HG02588 (cell line): ENCODE measurements at regions not wholly inside any gene's neighbourhood (a gene's known extent, or its start where the extent isn't known, plus 50 kb on each side); places are given as distances from the start of the nearest gene placed in this dataset.
"Not testable (repeated sequence)": the region's sequence is repeated elsewhere in the genome, so short reads cannot be mapped to it uniquely, and the experiment has no call there.

Experiments
- ATAC-seq: cut with Tn5 transposase; IDR thresholded peaks from one replicate; pipeline ENCODE4 v1.9.1; 2021; ENCODE audit warnings: mild to moderate bottlenecking, moderate library complexity; ENCODE audit not compliant: unreplicated experiment

GRCh38 chr13:50256536-50257321, 241.5 kb downstream of the KCNRG start:
- not testable (repeated sequence) for ATAC-seq

- ATAC-seq = no peak
These were observed 242.4 kb downstream of the KCNRG start for GRCh38 chr13:50257646-50258045.

DNA sequence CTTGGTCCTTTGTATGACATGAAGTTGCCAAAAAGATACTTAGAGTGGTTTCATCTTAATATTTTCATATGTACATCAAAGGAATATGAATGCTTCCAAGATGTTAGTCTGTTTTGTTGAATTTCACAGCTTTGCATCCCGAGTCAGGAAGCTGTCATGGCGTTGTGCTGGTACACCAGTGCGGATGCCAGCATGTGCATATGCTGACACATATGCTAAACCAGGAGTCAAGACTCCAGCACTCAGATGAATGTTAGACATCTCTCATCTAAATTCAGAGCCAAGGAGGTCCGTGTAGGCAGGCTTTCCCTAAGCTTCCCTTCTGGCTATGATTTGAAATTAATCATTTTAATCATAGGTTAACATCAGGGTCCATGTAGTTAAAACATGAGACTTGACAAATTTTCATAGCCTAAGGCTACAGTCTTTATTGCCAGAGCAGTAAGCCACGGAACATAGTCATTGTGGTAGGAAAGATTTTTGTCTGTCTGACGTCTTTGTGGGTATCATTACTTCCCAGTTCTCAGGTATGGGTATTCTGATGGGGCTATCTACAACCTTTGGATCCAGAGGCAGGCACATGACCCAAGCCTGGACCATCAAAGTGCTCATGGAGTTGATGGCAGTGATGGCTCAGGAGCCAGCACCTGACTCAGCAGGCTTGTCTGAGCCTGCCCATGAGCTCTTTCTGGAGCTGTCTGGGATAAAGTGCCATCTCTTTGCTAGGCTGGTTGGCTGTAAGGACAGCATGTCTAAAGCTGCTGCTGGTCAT, 246.1 kb downstream of the KCNRG start:
- no peak for ATAC-seq

DNA sequence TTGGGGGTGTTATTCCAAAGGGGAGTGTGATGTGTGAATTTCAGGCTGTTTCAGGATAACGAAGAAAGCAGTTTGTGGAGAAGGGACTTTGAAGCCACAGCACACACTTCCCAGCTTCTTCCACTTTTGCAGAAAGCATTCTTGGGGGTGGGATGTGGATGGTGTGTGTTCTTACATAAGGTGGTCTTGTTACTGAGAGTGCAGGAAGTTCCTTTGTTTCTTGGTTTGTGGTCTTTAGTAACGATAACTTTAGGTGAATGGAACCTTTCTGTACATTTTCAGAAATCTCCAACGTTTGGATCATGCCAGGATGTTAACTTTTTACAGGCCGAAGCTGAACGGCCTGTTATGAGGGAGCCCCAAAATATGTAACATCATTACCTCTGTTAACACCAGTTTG, 251.8 kb downstream of the KCNRG start:
- no peak for ATAC-seq

- ATAC-seq = no peak
These were observed 252.7 kb downstream of the KCNRG start for GRCh38 chr13:50267917-50268316.

- ATAC-seq = no peak
These were observed 253.3 kb downstream of the KCNRG start for GRCh38 chr13:50268500-50268899.

GRCh38 chr13:50274181-50274580, 258.9 kb downstream of the KCNRG start:
- no peak for ATAC-seq

GRCh38 chr13:50275392-50276063, 260.3 kb downstream of the KCNRG start:
- no peak for ATAC-seq

- no peak for ATAC-seq
These were observed 261.3 kb downstream of the KCNRG start for GRCh38 chr13:50276550-50276949.

- no peak for ATAC-seq
These were observed 261.9 kb downstream of the KCNRG start for GRCh38 chr13:50277127-50277526.

DNA sequence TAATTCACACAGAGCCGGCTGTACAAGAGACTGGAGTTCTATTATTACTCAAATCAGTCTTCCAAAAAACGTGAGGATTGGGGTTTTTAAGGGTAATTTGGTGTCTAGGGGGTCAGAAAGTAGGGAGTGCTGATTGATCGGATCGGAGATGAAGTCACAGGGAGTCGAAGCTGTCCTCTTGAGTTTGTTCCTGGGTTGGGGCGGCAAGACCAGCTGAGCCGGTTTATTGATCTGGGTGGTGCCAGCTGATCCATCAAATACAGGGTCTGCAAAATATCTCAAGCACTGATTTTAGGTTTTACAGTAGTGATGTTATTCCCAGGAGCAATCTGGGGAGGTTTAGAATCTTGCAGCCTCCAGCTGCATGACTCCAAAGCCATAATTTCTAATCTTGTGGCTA, 262.7 kb downstream of the KCNRG start:
- no peak for ATAC-seq

GRCh38 chr13:50280441-50280937, 265.2 kb downstream of the KCNRG start:
- no peak for ATAC-seq

GRCh38 chr13:50282016-50282415, 266.8 kb downstream of the KCNRG start:
- no peak for ATAC-seq

GRCh38 chr13:50283017-50283416, 267.8 kb downstream of the KCNRG start:
- ATAC-seq = no peak

DNA sequence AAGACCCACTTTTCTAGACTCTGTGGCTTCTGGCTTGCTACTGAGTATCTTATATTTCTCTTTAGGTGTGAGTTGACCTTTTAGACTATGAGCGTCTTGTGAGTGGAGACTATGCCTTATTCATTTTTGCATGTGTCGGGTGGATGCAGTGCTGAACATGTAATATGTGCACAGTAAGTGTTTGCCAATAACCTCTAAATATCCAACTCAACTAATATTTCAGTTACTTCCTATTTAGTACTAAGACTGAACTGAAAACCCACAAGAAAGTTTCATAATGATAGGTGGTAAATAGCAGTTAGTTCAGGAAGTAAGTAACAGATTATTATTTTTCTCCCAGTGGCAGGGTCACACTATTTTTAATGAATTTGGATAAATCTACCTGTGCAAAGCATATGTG, 269.3 kb downstream of the KCNRG start:
- no peak for ATAC-seq

- no peak for ATAC-seq
These were observed 270.0 kb downstream of the KCNRG start for GRCh38 chr13:50285283-50285682.

DNA sequence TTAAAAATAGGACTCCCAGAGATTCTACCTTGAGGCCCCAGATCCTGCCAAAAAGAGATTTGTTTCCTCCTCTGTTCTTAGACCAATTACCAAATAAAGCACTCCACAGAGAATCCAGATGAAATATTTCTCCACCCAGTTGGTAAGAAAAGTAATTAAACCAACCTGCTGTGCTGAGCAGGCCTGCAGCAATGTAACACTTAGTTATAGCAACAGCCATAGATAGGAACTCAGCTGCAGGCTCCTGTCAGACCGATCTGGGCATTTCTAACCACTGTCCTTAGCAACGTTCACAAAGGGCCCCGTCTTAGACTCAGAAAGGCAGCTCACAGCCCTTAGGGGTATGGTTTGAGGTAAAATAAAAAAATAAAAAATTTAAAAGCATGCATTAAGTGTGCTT, 271.1 kb downstream of the KCNRG start:
- ATAC-seq = no peak

DNA sequence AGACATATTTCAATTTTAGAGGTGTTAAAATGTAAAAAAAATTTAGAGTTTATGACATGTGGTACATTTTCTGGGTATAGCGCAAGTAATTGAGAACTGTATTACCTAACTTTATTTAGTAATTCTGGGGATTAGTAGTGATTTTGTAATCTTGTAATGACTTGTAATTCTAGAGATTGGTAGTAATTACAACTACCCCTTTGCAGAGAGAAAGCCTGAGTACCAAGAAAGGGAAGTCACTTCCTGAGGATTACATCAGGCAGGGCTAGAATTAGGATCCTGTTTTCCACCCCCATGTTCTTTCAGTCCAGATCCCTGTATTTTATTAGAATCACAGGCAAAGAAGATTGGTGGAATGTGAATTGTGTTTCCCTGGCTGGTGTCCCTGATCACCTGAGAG, 274.9 kb downstream of the KCNRG start:
- ATAC-seq = no peak

DNA sequence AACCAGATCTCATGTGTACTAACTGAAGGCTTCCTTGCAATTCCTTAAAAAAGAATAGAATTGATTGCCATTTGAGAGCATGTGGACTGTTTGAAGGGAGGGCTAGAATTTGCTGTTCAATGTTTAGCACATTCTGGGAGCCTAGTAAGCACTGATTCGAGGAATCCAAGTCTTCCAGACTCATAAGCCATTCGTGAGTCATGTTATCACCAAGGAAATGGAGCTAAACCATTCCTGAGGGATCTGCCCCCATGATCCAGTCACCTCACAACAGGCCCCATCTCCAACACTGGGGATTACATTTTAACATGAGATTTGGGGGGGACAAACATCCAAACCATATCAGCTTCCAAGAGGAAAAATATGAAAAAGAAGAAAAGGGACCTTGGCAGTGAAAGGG, 276.4 kb downstream of the KCNRG start:
- ATAC-seq = no peak

- ATAC-seq = no peak
These were observed 276.8 kb downstream of the KCNRG start for GRCh38 chr13:50292081-50292480.

DNA sequence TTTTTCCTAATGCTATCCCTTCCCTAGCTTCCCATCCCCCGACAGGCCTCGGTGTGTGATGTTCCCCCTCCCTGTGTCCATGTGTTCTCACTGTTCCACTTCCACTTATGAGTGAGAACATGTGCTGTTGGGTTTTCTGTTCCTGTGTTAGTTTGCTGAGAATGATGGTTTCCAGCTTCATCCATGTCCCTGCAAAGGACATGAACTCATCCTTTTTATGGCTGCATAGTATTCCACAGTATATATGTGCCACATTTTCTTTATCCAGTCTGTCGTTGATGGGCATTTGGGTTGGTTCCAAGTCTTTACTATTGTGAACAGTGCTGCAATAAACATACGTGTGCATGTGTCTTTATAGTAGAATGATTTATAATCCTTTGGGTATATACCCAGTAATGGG, 279.2 kb downstream of the KCNRG start:
- ATAC-seq = not testable (repeated sequence)
